GM10266 (cell line): ENCODE measurements at regions not wholly inside any gene's neighbourhood (a gene's known extent, or its start where the extent isn't known, plus 50 kb on each side); places are given as distances from the start of the nearest gene placed in this dataset.

Experiments used
- DNase-seq: peaks from one replicate; pipeline ENCODE4 v3.0.0; 2012; ENCODE audit errors: extremely low spot score
- CTCF ChIP-seq: IDR thresholded peaks from 2 replicates; pipeline ENCODE4 v1.5.1; 2012; ENCODE audit warnings: mild to moderate bottlenecking, low read depth; ENCODE audit not compliant: control insufficient read depth, insufficient read depth; ENCODE audit errors: missing control alignments

GRCh38 chrX:74180716-74181115, 123.3 kb upstream of the ZCCHC13 start:
- no peak for TF ChIP-seq CTCF
- DNase-seq, result no peak

- no peak for DNase-seq
- TF ChIP-seq CTCF, result no peak
These were observed 124.0 kb upstream of the ZCCHC13 start for GRCh38 chrX:74179990-74180389.

GRCh38 chrX:74179499-74179898, 124.5 kb upstream of the ZCCHC13 start:
- no peak for DNase-seq
- no peak for TF ChIP-seq CTCF

- no peak for TF ChIP-seq CTCF
- DNase-seq, result no peak
These were observed 124.9 kb upstream of the ZCCHC13 start for GRCh38 chrX:74179071-74179470.

- TF ChIP-seq CTCF, result no peak
- no peak for DNase-seq
These were observed 125.4 kb upstream of the ZCCHC13 start for GRCh38 chrX:74178536-74178935.

- no peak for TF ChIP-seq CTCF
- no peak for DNase-seq
These were observed 132.5 kb upstream of the ZCCHC13 start for GRCh38 chrX:74171465-74171864.

GRCh38 chrX:74162199-74162598, 141.8 kb upstream of the ZCCHC13 start:
- no peak for TF ChIP-seq CTCF
- no peak for DNase-seq
